Fibroblast of lung (primary cell): ENCODE measurements at regions not wholly inside any gene's neighbourhood (a gene's known extent, or its start where the extent isn't known, plus 50 kb on each side); places are given as distances from the start of the nearest gene placed in this dataset.
"Not testable (repeated sequence)": the region's sequence is repeated elsewhere in the genome, so short reads cannot be mapped to it uniquely, and the experiment has no call there.

Experiments
- DNase-seq, 2 donors: peaks; one replicate each; pipeline versions ENCODE4 v3.0.0 to v3.0.0-alpha.2; 2010; ENCODE audit warnings: low read depth in 2 of 2
- H2AFZ ChIP-seq: 2 replicates; pipeline ENCODE4 v1.5.1; 2012; ENCODE audit warnings: low read length, control low read depth, inconsistent platforms
- H3K27ac ChIP-seq: 2 replicates; pipeline ENCODE4 v1.5.1; 2011; ENCODE audit warnings: low read length, control low read depth; ENCODE audit not compliant: insufficient read depth
- H3K27me3 ChIP-seq: 2 replicates; pipeline ENCODE4 v1.5.1; 2011; ENCODE audit warnings: mild to moderate bottlenecking, low read length; ENCODE audit not compliant: control insufficient read depth, insufficient read depth
- H3K36me3 ChIP-seq: 2 replicates; pipeline ENCODE4 v1.5.1; 2011; ENCODE audit warnings: low read length; ENCODE audit not compliant: control insufficient read depth, insufficient read depth
- H3K4me1 ChIP-seq: 2 replicates; pipeline ENCODE4 v1.5.1; 2011; ENCODE audit warnings: low read length; ENCODE audit not compliant: control insufficient read depth, insufficient read depth; ENCODE audit errors: extremely low read depth
- H3K4me2 ChIP-seq: 2 replicates; pipeline ENCODE4 v1.5.1; 2011; ENCODE audit warnings: low read length, control low read depth; ENCODE audit not compliant: insufficient read depth; ENCODE audit errors: extremely low read depth
- H3K4me3 ChIP-seq, 4 experiments: fragments of 200-600 bp in 1 of 4; sonication (generic) in 1 of 4; replicated peaks in 1 of 4; 2 replicates each; pipeline ENCODE4 v1.5.1; 2011 to 2016; ENCODE audit warnings: low read length in 4 of 4, low read depth in 3 of 4, mild to moderate bottlenecking in 3 of 4, control low read depth in 2 of 4, inconsistent platforms in 1 of 4, mixed read lengths in 1 of 4; ENCODE audit not compliant: insufficient read depth in 1 of 4; ENCODE audit errors: control extremely low read depth in 1 of 4
- H3K79me2 ChIP-seq: 2 replicates; pipeline ENCODE4 v1.5.1; 2012; ENCODE audit warnings: mild to moderate bottlenecking, low read length, inconsistent platforms; ENCODE audit not compliant: control insufficient read depth, insufficient read depth
- H3K9ac ChIP-seq: 2 replicates; pipeline ENCODE4 v1.5.1; 2011; ENCODE audit warnings: mild to moderate bottlenecking, low read length, control low read depth; ENCODE audit not compliant: insufficient read depth
- H3K9me3 ChIP-seq: 2 replicates; pipeline ENCODE4 v1.5.1; 2012; ENCODE audit warnings: low read depth, low read length; ENCODE audit not compliant: control insufficient read depth, insufficient read depth
- H4K20me1 ChIP-seq: 2 replicates; pipeline ENCODE4 v1.5.1; 2011; ENCODE audit warnings: low read length; ENCODE audit not compliant: control insufficient read depth, insufficient read depth; ENCODE audit errors: extremely low read depth
- EZH2 ChIP-seq: IDR thresholded peaks from 2 replicates; pipeline ENCODE4 v1.5.1; 2012; ENCODE audit warnings: low read length, control low read depth, mild to moderate bottlenecking; ENCODE audit errors: missing control alignments
- TF ChIP-seq, protein P1 (sequence below), 2 donors: IDR thresholded peaks in 1 of 2; conservative IDR thresholded peaks in 1 of 2; 1 replicate in 1 of 2; 2 replicates in 1 of 2; pipeline ENCODE4 v1.5.1; 2011 to 2012; ENCODE audit warnings: low read length in 2 of 2, control low read depth in 1 of 2, inconsistent platforms in 1 of 2, low read depth in 1 of 2, mild to moderate bottlenecking in 1 of 2

DNA sequence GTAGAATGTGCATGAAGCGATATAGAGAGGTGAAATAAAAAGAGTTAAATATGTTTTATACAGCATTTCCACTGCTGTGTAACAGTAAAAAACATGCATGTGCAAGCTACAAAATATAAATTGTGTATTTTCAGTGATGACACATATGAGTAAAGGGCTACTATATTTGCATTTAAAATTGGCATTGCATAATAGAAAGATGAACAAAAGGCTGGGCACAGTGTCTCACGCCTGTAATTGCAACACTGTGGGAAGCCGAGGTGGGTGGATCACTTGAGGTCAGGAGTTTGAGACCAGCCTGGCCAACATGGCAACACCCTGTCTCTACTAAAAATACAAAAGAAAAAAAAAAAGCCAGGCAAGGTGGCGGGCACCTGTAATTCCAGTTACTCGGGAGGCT lies 79.8 kb upstream of the CCDC71L start:
- H3K4me3 ChIP-seq = no peak overlapping the region
- no peaks in the 10 kb centered on the region for H3K79me2 ChIP-seq
- H3K4me1 ChIP-seq = peaks cover 5% of the 10 kb centered on the region
- no peaks in the 10 kb centered on the region for H3K27me3 ChIP-seq
- no peak overlapping the region for H2AFZ ChIP-seq
- TF ChIP-seq EZH2 = no peak
- TF ChIP-seq, protein P1, sequence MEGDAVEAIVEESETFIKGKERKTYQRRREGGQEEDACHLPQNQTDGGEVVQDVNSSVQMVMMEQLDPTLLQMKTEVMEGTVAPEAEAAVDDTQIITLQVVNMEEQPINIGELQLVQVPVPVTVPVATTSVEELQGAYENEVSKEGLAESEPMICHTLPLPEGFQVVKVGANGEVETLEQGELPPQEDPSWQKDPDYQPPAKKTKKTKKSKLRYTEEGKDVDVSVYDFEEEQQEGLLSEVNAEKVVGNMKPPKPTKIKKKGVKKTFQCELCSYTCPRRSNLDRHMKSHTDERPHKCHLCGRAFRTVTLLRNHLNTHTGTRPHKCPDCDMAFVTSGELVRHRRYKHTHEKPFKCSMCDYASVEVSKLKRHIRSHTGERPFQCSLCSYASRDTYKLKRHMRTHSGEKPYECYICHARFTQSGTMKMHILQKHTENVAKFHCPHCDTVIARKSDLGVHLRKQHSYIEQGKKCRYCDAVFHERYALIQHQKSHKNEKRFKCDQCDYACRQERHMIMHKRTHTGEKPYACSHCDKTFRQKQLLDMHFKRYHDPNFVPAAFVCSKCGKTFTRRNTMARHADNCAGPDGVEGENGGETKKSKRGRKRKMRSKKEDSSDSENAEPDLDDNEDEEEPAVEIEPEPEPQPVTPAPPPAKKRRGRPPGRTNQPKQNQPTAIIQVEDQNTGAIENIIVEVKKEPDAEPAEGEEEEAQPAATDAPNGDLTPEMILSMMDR (conservative IDR thresholded peaks at IDR 0.05 in 1 of 2, IDR thresholded peaks at IDR 0.05 in 1 of 2; ENCODE audit: low read depth in 1 of 2, low read length in 2 of 2) = no peak
- no peaks in the 10 kb centered on the region for H4K20me1 ChIP-seq
- H3K9me3 ChIP-seq = no peaks in the 10 kb centered on the region
- no peak overlapping the region for H3K27ac ChIP-seq
- H3K4me2 ChIP-seq = no peak overlapping the region
- no peak for DNase-seq
- no peaks in the 10 kb centered on the region for H3K36me3 ChIP-seq
- H3K9ac ChIP-seq = no peak overlapping the region

DNA sequence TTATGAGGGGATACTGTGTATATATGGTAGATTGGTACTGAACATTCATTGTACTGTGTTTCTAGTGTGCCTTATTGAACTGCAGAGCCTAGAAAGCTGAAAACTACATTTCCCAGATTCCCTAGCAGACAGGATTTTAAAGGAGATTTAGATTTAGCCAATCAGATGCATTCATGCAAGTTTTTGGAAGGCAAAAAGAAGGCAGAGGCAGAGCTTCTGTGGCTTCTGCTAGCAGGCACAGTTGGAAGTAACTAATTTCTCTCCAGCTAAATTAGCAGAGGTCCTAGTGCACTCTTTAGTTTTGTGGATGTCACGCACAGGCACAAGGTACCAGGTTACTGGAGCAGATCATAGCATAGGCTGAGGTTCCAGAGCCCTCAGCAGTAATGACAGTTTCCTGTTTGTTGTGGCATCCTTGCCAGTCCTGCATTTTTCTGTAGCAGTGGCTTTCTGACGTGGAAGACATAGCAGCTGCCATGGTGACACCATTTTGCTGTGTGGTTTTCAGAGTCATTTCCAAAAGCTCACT lies 83.7 kb upstream of the CCDC71L start:
- peak overlapping the region; percentile 31 for H2AFZ ChIP-seq
- DNase-seq = peak in 1 of 2 donors; percentile 13
- no peak overlapping the region for H3K9ac ChIP-seq
- no peaks in the 10 kb centered on the region for H3K36me3 ChIP-seq
- H3K4me1 ChIP-seq = no peaks in the 10 kb centered on the region
- H3K4me2 ChIP-seq = no peak overlapping the region
- no peaks in the 10 kb centered on the region for H3K9me3 ChIP-seq
- H3K27ac ChIP-seq = no peak overlapping the region
- no peaks in the 10 kb centered on the region for H4K20me1 ChIP-seq
- TF ChIP-seq, protein P1 (conservative IDR thresholded peaks at IDR 0.05 in 1 of 2, IDR thresholded peaks at IDR 0.05 in 1 of 2; ENCODE audit: low read depth in 1 of 2, low read length in 2 of 2) = no peak
- no peak for TF ChIP-seq EZH2
- H3K27me3 ChIP-seq = no peaks in the 10 kb centered on the region
- H3K79me2 ChIP-seq = no peaks in the 10 kb centered on the region
- no peak overlapping the region for H3K4me3 ChIP-seq

DNA sequence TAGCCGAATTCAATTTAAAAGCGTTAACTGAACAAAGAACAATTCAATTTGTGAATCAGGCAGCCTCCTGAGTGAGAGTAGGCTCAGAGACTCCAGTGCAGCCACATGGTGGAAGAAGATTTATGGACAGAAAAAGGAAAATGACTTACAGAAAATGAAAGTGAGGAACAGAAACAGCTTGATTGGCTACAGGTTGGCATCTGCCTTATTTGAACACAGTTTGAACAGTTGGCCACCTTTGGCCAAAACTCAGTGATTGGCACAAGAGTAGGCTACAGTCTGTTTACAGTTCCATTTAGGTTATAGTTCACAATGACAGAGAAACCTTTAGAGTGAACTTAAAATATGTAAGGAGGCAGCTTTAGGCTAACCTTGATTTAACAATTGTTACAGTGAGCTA lies 86.3 kb upstream of the CCDC71L start:
- peak overlapping the region; percentile 21 for H3K4me2 ChIP-seq
- peak overlapping the region; percentile 1 for H2AFZ ChIP-seq

More for the DNA sequence above, 86.3 kb upstream of the CCDC71L start:
- not testable (repeated sequence) for DNase-seq, H3K27ac ChIP-seq, H3K4me3 ChIP-seq, H3K27me3 ChIP-seq, H3K4me1 ChIP-seq, H3K36me3 ChIP-seq, H3K9me3 ChIP-seq, H3K79me2 ChIP-seq, H4K20me1 ChIP-seq, H3K9ac ChIP-seq
